ENCODE measurements at regions not wholly inside any gene's neighbourhood (a gene's known extent, or its start where the extent isn't known, plus 50 kb on each side); places are given as distances from the start of the nearest gene placed in this dataset.
A peak's percentile ranks its signal among the peaks of the same experiment; 100 is the strongest.
"Not testable (repeated sequence)": the region's sequence is repeated elsewhere in the genome, so short reads cannot be mapped to it uniquely, and the experiment has no call there.

DNA sequence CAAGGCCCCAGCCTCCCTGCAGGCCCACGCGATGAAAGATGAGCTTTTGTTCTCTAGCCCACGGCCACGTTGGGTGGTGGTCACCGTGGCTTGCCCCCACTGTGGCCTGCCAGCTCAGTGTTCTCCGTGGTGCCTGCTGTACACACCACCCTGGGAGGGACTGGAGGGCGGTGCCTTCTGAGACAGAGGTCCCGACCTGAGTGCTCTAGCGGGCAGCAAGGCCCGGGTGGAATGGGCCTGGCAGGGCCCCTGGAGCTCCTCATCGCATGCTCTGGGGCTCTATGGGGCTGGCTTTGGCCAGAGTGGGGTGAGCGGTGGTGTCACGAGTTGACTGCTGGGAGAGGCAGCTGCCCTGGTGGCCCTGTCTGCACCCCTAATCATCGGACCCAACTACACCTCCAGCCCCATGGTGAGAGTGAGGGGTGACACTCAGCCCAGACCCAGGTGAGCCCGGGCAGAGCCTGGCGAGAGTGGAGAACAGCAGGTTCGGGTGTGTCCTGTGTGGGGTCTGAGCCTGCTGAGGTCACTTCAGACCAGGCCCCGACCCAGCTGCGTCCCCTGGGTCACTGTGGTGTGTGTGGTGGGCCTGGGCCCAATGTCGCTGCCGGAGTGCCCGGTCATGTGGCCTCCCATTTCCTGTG is 541.9 kb downstream of the TBC1D22A start:
- intact Hi-C loops (cut with DNase I) = no loop called here
- peak in 2 of 10 donors; percentile 57 to 65 for DNase-seq

- peak in 1 of 10 donors; percentile 62 for DNase-seq
- intact Hi-C loops (cut with DNase I) = no loop called here
Measured at GRCh38 chr22:47303161-47303890, 540.9 kb downstream of the TBC1D22A start.

DNA sequence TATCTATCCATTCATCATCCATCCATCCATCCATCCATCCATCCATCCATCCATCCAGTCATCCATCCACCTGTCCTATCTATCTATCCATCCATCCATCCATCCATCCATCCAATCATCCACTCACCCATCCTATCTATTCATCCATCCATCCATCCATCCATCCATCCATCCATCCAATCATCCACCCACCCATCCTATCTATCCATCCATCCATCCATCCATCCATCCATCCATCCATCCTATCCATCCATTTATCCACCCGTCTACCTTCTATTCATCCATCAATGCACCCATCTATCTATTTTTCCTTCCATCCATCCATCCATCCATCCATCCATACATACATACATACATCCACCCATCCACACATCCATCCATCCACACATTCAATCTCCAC is 540.1 kb downstream of the TBC1D22A start:
- intact Hi-C loops (cut with DNase I); DNase-seq: not testable (repeated sequence)

- DNase-seq = peak in 1 of 10 donors; percentile 49
- intact Hi-C loops (cut with DNase I) = no loop called here
Measured at GRCh38 chr22:47301820-47302475, 539.5 kb downstream of the TBC1D22A start.

- peak in 2 of 10 donors; percentile 53 to 69 for DNase-seq
- intact Hi-C loops (cut with DNase I) = no loop called here
Measured at GRCh38 chr22:47300698-47301405, 538.4 kb downstream of the TBC1D22A start.

GRCh38 chr22:47299863-47300697 is 537.6 kb downstream of the TBC1D22A start:
- intact Hi-C loops (cut with DNase I) = no loop called here
- DNase-seq = peak in 1 of 10 donors; percentile 65

DNA sequence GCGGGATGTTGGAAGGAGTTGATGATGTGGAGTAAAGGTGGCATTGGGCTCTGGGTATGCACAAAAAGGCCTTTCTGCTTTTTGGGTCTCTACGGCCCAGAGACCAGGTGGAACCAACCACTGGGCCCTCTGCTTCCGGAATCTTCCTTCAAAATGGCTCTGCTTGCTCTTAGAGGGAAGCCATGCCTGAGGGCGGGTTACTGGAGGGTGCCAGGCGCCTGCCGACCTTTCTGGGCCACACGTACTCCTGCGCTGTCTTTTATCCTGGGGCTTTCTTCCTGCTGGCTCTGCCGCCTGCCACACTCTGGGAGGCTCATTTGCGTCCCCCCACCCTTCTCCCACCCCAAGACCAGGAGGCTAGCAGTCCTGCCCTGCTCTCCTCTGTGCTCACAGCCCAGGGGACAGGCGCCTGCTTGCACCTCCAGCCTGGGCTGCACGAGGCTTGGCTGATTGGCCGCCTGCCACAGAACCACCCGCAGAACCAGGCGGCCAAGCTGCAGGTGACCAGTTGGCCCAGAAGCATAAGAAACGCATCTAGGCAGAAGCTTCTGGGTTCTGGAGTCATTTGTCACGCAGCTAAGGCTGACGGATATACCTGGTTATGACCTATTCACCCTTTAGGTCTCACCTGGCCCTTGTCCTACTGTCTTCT is 536.9 kb downstream of the TBC1D22A start:
- DNase-seq = peak in 1 of 10 donors; percentile 32
- intact Hi-C loops (cut with DNase I) = no loop called here

GRCh38 chr22:47298017-47298785 is 535.8 kb downstream of the TBC1D22A start:
- intact Hi-C loops (cut with DNase I) = no loop called here
- peak in 1 of 10 donors; percentile 67 for DNase-seq

DNA sequence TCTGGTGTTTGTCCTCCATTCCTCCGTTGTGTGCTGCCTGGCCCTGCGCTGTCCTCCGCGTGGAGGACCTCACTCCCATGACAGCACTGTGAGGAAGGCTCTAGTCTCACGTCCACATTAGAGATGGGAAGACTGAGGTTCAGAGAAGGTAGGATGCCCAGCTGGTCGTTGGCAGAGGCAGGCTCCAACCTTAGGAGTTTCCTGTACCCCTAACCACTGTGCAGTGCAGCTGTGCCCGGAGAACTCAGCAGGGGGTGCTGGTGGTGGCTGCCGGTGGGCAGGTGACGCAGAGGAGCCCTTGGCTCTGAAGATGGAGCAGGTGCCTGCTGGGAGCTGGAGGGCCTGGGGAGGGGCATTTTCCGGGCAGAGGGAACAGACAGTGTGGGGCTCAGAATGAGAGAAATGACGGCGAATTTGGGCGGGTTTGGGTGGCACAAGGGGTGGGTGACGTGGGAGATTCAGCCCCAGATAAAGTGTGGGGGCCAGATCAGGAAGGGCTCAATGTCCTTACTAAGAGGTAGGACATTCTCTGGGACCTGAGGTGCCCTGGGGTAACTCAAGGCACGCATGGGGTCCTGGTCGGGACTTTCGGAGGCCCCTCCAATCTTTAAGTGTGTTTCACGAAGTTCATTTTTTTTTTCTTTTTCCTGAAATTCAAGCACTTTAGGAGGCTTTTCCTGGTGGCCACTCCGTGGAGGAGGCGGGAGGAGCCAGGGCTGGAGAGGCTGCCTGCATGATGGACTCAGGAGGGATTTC is 535.0 kb downstream of the TBC1D22A start:
- DNase-seq = peak in 1 of 10 donors; percentile 63

GRCh38 chr22:47296405-47297260 is 534.2 kb downstream of the TBC1D22A start:
- intact Hi-C loops (cut with DNase I) = no loop called here
- DNase-seq = peak in 1 of 10 donors; percentile 15

More for the DNA sequence above, 535.0 kb downstream of the TBC1D22A start:
- intact Hi-C loops (cut with DNase I) = no loop called here

- intact Hi-C loops (cut with DNase I) = no loop called here
- peak in 2 of 10 donors; percentile 49 to 76 for DNase-seq
Measured at GRCh38 chr22:47295982-47296381, 533.5 kb downstream of the TBC1D22A start.

DNA sequence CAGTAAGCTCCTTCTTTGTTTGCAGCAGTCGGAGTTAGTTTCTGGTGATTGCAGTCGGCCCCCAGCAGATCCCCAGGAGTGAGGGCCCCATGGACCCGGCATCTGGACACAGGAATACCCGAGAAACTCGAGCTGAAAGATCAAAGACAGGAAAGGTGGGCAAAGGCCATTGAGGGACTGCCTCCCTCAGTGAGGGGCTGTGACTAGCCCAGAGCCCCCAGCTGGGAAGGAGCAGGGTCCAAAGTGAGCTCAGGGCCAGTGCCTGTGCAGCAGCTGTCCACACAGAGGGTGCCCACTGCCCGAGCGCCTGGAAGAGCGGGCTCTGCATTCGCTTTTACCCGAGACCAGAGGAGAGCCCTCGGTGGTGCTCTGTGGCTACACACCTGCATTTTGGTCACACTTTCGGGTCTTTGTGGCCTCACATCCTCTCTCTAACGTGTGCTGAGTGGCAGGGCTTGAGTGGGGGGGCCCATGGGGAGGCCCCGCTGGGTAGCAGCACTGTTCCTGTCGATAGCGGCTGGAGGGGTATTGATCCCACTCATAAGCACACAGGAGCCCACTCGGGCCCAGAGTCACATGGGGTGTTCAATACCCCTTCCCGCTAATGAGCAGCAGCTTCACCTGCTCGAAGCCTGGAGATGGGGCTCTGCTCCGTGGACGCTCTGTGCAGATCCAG is 532.9 kb downstream of the TBC1D22A start:
- intact Hi-C loops (cut with DNase I) = no loop called here
- DNase-seq = peak in 2 of 10 donors; percentile 62 to 65

DNA sequence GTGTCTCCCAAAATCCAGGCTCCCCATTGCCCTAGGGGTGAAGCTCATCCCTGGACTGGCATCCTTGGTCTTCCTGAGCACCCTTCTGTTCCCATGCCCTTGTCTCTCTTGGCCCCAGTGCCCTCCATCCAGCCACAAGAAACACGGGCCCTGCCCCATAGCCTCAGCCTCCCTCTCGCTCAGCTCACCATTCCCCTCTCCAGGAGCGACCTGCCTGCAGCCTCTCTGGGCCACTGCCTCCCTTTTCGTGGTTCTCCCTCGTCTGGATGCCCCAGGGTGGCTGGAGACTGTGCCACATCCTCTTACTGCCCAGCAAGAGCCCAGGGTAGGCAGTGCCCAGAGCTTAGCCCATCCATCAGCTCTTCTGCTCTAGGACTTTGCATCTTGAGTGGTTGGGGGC is 532.1 kb downstream of the TBC1D22A start:
- DNase-seq = peak in 1 of 10 donors; percentile 43

GRCh38 chr22:47294222-47294532 is 531.7 kb downstream of the TBC1D22A start:
- intact Hi-C loops (cut with DNase I) = no loop called here
- peak in 1 of 10 donors; percentile 51 for DNase-seq

More for the DNA sequence above, 532.1 kb downstream of the TBC1D22A start:
- intact Hi-C loops (cut with DNase I) = no loop called here

DNA sequence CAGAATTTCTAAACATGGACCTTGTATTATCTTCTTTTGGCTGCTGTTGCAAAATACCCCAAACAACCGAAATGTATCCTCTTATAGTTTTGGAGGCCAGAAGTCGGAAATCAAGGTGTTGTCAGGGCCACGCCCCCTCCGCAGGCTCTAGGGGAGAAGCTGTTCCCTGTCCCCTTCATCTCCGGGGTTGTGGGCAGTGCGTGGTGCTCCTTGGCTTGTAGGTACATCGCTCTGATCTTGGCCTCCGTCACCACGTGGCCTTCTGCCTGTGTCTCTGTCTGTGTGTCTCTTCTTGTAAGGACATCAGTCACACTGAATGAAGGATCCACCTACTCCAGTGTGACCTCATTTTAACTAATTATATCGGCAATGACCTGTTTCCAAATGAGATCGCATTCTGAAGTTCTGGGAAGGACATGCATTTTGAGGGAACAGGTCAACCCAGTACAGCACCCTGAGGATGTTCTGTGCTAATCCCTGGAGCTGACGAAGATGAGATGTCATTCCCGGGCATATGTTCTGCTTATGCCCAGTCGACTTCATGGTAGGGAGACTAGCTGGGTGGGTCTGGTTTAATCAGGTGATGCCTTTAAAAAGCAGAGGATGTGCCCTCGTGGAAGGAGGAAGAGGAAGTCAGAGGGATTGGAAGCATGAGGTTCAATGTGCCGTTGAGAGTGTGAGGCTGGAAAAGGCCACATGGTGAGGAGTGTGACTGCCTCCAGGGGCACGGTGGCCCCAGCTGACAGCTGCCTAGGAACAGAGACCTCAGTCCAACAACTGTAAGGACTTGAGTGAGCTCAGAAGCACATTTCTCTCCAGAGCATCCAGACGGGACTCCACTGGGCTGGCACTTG is 531.1 kb downstream of the TBC1D22A start:
- DNase-seq = peak in 1 of 10 donors; percentile 34

More for the DNA sequence above, 531.1 kb downstream of the TBC1D22A start:
- intact Hi-C loops (cut with DNase I) = no loop called here

Measured in posterior cingulate gyrus (tissue), 11 donors.